Prostate gland (tissue), 2 donors: ENCODE measurements at regions not wholly inside any gene's neighbourhood (a gene's known extent, or its start where the extent isn't known, plus 50 kb on each side); places are given as distances from the start of the nearest gene placed in this dataset.

ENCODE experiments used
- POLR2A ChIP-seq: fragments of 450-650 bp; IDR thresholded peaks from one replicate; pipeline ENCODE4 v1.6.1; 2016; ENCODE audit warnings: antibody characterized with exemption, mild to moderate bottlenecking
- POLR2AphosphoS5 ChIP-seq: sonication (generic); formaldehyde crosslinking; IDR thresholded peaks from one replicate; pipeline ENCODE4 v1.6.1; 2017; ENCODE audit warnings: antibody characterized with exemption
- TF ChIP-seq, protein P1 (sequence below), 4 experiments: fragments of 200-600 bp in 2 of 4; fragments of 450-650 bp in 2 of 4; sonication (generic) in 2 of 4; IDR thresholded peaks; 1 replicate in 3 of 4; 2 replicates in 1 of 4; pipeline ENCODE4 v1.5.1; 2016 to 2019; ENCODE audit warnings: antibody characterized with exemption in 4 of 4, mild to moderate bottlenecking in 2 of 4, moderate library complexity in 2 of 4

DNA sequence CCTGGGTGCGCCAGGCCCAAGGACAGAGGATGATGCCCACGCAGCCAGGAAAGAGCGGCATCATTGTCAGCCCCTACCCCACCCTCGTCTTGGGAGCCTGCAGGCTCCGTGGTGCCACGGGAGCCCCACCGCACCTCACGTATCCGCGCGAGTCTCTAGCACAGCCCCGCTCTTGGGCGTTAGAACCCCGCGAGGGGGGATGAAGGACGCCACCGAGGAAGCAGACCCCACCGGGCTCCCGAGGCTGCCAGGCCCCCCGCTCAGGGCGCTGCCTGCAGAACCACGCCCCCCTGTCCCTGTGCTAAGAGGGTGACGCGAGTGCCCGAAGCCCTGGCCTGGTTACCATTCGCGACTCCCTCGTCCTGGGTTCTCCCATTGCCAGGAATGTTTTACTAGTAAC lies 52.3 kb upstream of the MS4A8 start:
- TF ChIP-seq POLR2A (no peak), POLR2AphosphoS5 (no peak)
- TF ChIP-seq, protein P1, sequence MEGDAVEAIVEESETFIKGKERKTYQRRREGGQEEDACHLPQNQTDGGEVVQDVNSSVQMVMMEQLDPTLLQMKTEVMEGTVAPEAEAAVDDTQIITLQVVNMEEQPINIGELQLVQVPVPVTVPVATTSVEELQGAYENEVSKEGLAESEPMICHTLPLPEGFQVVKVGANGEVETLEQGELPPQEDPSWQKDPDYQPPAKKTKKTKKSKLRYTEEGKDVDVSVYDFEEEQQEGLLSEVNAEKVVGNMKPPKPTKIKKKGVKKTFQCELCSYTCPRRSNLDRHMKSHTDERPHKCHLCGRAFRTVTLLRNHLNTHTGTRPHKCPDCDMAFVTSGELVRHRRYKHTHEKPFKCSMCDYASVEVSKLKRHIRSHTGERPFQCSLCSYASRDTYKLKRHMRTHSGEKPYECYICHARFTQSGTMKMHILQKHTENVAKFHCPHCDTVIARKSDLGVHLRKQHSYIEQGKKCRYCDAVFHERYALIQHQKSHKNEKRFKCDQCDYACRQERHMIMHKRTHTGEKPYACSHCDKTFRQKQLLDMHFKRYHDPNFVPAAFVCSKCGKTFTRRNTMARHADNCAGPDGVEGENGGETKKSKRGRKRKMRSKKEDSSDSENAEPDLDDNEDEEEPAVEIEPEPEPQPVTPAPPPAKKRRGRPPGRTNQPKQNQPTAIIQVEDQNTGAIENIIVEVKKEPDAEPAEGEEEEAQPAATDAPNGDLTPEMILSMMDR (IDR thresholded peaks at IDR 0.05), result no peak
